Loucy (cell line): ENCODE measurements at regions not wholly inside any gene's neighbourhood (a gene's known extent, or its start where the extent isn't known, plus 50 kb on each side); places are given as distances from the start of the nearest gene placed in this dataset.

ENCODE experiments used
- H2AFZ ChIP-seq: fragments of 200-600 bp; sonication (generic); 2 replicates; pipeline ENCODE4 v1.6.0; 2016; ENCODE audit warnings: antibody characterized with exemption, mild to moderate bottlenecking, low read length, moderate library complexity
- H3F3A ChIP-seq: fragments of 200-600 bp; 2 replicates; pipeline ENCODE4 v1.6.0; 2016; ENCODE audit warnings: antibody characterized with exemption, low read depth, mild to moderate bottlenecking
- H3K27me3 ChIP-seq: fragments of 200-600 bp; sonication (generic); 2 replicates; pipeline ENCODE4 v1.6.1; 2014; ENCODE audit warnings: low read length, mild to moderate bottlenecking; ENCODE audit not compliant: insufficient read depth, poor library complexity, severe bottlenecking
- H3K36me3 ChIP-seq: fragments of 200-600 bp; sonication (generic); 2 replicates; pipeline ENCODE4 v1.6.1; 2016; ENCODE audit warnings: low read length; ENCODE audit not compliant: insufficient read depth
- H3K4me1 ChIP-seq: fragments of 200-600 bp; sonication (generic); 2 replicates; pipeline ENCODE4 v1.5.1; 2014; ENCODE audit warnings: low read length, mild to moderate bottlenecking; ENCODE audit not compliant: insufficient read depth, poor library complexity, severe bottlenecking
- H3K4me2 ChIP-seq: fragments of 200-600 bp; sonication (generic); 2 replicates; pipeline ENCODE4 v1.6.0; 2014; ENCODE audit warnings: antibody characterized with exemption, low read length, low read depth, mild to moderate bottlenecking; ENCODE audit not compliant: poor library complexity, severe bottlenecking
- H3K4me3 ChIP-seq: fragments of 200-600 bp; sonication (generic); 2 replicates; pipeline ENCODE4 v1.5.1; 2014; ENCODE audit warnings: low read length, mild to moderate bottlenecking, mixed read lengths; ENCODE audit not compliant: poor library complexity, severe bottlenecking
- H3K79me2 ChIP-seq: fragments of 200-600 bp; sonication (generic); 2 replicates; pipeline ENCODE4 v1.6.1; 2014; ENCODE audit warnings: low read length; ENCODE audit not compliant: insufficient read depth
- H3K9ac ChIP-seq: fragments of 200-600 bp; sonication (generic); 2 replicates; pipeline ENCODE4 v1.6.0; 2014; ENCODE audit warnings: mild to moderate bottlenecking, low read depth, low read length, moderate library complexity; ENCODE audit not compliant: poor library complexity, severe bottlenecking
- H3K9me2 ChIP-seq: fragments of 200-600 bp; sonication (generic); replicated peaks from 2 replicates; pipeline ENCODE4 v1.6.1; 2016; ENCODE audit warnings: low read depth, low read length, mixed read lengths
- H3K9me3 ChIP-seq: fragments of 200-600 bp; sonication (generic); 2 replicates; pipeline ENCODE4 v1.6.1; 2014; ENCODE audit warnings: mild to moderate bottlenecking, antibody characterized with exemption, low read length, low read depth; ENCODE audit not compliant: insufficient read depth
- H4K20me1 ChIP-seq: fragments of 200-600 bp; sonication (generic); 2 replicates; pipeline ENCODE4 v1.6.0; 2014; ENCODE audit warnings: antibody characterized with exemption, low read length, mild to moderate bottlenecking; ENCODE audit not compliant: insufficient read depth, poor library complexity, severe bottlenecking
- CTCF ChIP-seq: fragments of 200-600 bp; sonication (generic); conservative IDR thresholded peaks from 2 replicates; pipeline ENCODE4 v1.5.1; 2014; ENCODE audit warnings: mild to moderate bottlenecking, antibody characterized with exemption, low read length
- EZH2phosphoT487 ChIP-seq: fragments of 200-600 bp; IDR thresholded peaks from 2 replicates; pipeline ENCODE4 v1.6.1; 2018; ENCODE audit warnings: antibody characterized with exemption, mild to moderate bottlenecking, moderate library complexity, borderline replicate concordance

GRCh38 chr4:56128213-56128612, 179.5 kb downstream of the CEP135 start:
- TF ChIP-seq CTCF (no peak), EZH2phosphoT487 (no peak)

GRCh38 chr4:56127716-56128115, 179.0 kb downstream of the CEP135 start:
- H3K4me3 ChIP-seq = no peak overlapping the region
- no peaks in the 10 kb centered on the region for H3K9me2 ChIP-seq
- no peaks in the 10 kb centered on the region for H3K36me3 ChIP-seq
- no peaks in the 10 kb centered on the region for H3K9me3 ChIP-seq
- H3K4me2 ChIP-seq = no peak overlapping the region
- no peaks in the 10 kb centered on the region for H4K20me1 ChIP-seq
- no peaks in the 10 kb centered on the region for H3K27me3 ChIP-seq
- H3K79me2 ChIP-seq = no peaks in the 10 kb centered on the region
- TF ChIP-seq CTCF (no peak), EZH2phosphoT487 (no peak)
- no peak overlapping the region for H2AFZ ChIP-seq
- no peaks in the 10 kb centered on the region for H3K4me1 ChIP-seq
- H3K9ac ChIP-seq = no peak overlapping the region
- H3F3A ChIP-seq = no peaks in the 10 kb centered on the region

More at GRCh38 chr4:56128213-56128612, 179.5 kb downstream of the CEP135 start:
- H3K9ac ChIP-seq = no peak overlapping the region
- H2AFZ ChIP-seq = no peak overlapping the region
- no peaks in the 10 kb centered on the region for H3K36me3 ChIP-seq
- no peaks in the 10 kb centered on the region for H4K20me1 ChIP-seq
- H3K27me3 ChIP-seq = no peaks in the 10 kb centered on the region
- no peaks in the 10 kb centered on the region for H3F3A ChIP-seq
- H3K9me2 ChIP-seq = no peaks in the 10 kb centered on the region
- no peak overlapping the region for H3K4me2 ChIP-seq
- H3K79me2 ChIP-seq = no peaks in the 10 kb centered on the region
- H3K9me3 ChIP-seq = no peaks in the 10 kb centered on the region
- H3K4me3 ChIP-seq = no peak overlapping the region
- H3K4me1 ChIP-seq = no peaks in the 10 kb centered on the region

GRCh38 chr4:56123547-56123946, 174.8 kb downstream of the CEP135 start:
- no peaks in the 10 kb centered on the region for H3K27me3 ChIP-seq
- H3K9me2 ChIP-seq = no peaks in the 10 kb centered on the region
- no peaks in the 10 kb centered on the region for H3K4me1 ChIP-seq
- no peaks in the 10 kb centered on the region for H3F3A ChIP-seq
- H3K79me2 ChIP-seq = no peaks in the 10 kb centered on the region
- H4K20me1 ChIP-seq = no peaks in the 10 kb centered on the region
- no peaks in the 10 kb centered on the region for H3K36me3 ChIP-seq
- TF ChIP-seq EZH2phosphoT487 = no peak
- no peak for TF ChIP-seq CTCF
- no peak overlapping the region for H2AFZ ChIP-seq
- H3K9ac ChIP-seq = no peak overlapping the region
- H3K4me3 ChIP-seq = no peak overlapping the region
- no peaks in the 10 kb centered on the region for H3K9me3 ChIP-seq
- H3K4me2 ChIP-seq = no peak overlapping the region
